Stimulated activated CD4-positive, alpha-beta T cell treated with anti-CD3 and anti-CD28 coated beads, Interleukin-4, amount 100 ng/mL, for 24 hours (primary cell): ENCODE measurements at regions not wholly inside any gene's neighbourhood (a gene's known extent, or its start where the extent isn't known, plus 50 kb on each side); places are given as distances from the start of the nearest gene placed in this dataset.

Experiments
- DNase-seq: peaks from one replicate; pipeline ENCODE4 v3.0.0-alpha.2; 2020

- DNase-seq = no peak
Measured at GRCh38 chr12:59196989-59197388, 276.7 kb upstream of the LRIG3 start.

- DNase-seq = no peak
Measured at GRCh38 chr12:59194794-59195193, 274.5 kb upstream of the LRIG3 start.

DNA sequence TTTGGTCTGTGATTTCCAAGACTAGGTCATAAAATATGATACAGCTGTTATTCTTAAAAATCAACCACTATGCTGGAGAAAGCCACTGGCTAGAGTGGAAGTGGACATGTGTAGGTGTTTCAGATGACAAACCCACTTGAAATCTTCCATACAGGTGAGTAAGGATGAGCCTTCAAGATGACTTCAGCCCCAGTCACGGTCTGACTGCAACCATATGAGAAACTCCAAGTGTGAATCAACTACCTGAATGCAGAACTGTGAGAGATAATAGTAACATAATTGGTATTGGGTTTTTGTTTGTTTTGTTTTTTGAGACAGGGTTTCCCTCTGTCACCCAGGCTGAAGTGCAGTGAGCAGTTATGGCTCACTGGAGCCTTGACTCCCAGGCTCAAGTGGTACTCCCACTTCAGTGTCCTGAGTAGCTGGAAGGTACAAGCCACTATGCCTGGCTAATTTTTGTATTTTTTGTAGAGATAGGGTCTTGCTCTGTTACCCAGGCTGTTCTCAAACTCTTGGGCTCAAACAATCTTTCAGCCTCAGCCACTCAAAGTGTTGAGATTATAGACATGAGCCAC lies 273.3 kb upstream of the LRIG3 start:
- no peak for DNase-seq

GRCh38 chr12:59191372-59191771 lies 271.1 kb upstream of the LRIG3 start:
- DNase-seq = no peak

DNA sequence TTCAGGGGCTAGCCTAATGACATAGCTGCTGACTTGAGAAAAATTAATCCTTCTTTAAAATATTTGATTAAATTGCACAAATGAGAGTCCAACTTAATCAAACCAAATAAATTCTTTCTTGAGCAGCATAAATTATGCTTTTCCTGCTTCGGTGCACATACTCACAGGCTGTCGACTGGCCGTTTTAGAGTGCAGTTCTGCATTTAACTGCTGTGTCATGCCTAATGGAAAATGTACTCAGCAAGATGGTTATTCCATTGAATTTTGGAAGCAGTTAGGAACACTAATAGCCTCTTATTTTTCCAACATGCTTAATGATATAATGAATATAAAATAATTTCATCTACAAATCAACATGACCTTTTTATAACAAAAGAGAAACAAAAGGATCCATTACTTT lies 266.1 kb upstream of the LRIG3 start:
- DNase-seq = no peak

GRCh38 chr12:59185295-59185694 lies 265.0 kb upstream of the LRIG3 start:
- DNase-seq = no peak

GRCh38 chr12:59182658-59183455 lies 262.6 kb upstream of the LRIG3 start:
- no peak for DNase-seq

- peak; percentile 24 for DNase-seq
Measured at GRCh38 chr12:59182191-59182590, 261.9 kb upstream of the LRIG3 start.

DNA sequence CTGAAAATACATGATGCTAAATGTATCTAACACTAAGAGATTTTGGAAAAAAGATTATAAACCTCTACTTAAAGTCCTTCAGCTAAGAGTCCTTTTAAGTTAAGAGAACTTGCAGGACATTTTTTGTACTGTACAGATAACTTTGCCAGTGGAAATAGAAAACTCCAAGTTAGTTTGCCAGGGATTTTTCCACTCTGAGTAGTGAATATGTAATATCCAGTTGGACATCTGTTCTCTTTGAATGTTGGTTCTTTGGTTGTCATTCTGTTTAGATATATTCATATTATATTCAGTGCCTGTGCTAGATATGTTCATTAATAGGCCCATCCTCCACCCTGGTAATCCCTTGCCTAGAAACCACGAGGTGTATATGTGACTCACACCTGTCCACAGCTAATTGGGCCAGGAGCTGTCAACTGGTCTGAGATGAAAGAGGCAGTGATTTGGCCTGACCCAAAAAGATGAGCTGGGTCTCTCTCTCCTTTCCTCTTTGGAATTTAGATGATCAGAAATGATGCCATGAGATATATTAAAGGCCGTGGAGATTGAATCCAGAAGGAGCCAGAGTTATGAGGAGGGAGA lies 261.0 kb upstream of the LRIG3 start:
- DNase-seq = no peak

- no peak for DNase-seq
Measured at GRCh38 chr12:59179231-59179630, 258.9 kb upstream of the LRIG3 start.

DNA sequence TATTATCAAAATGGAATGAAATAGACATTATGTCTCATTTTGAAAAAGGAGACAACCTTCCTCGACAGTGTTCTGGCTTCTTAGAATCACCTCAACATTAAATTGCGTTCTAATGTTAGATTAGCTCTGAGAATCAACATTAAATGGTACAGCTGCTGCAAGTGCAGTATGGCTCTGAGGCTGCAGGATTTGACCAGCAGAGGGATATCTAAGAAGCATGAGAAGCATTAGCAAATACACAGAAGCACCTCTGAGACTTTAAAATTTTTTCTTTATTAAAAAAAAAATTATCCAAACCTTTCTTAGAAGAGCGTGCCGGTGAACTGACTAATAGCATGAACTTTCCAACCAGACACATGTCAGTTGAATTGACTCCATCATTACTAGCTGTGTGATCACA lies 253.4 kb upstream of the LRIG3 start:
- DNase-seq = no peak

- DNase-seq = no peak
Measured at GRCh38 chr12:59168647-59169046, 248.3 kb upstream of the LRIG3 start.

DNA sequence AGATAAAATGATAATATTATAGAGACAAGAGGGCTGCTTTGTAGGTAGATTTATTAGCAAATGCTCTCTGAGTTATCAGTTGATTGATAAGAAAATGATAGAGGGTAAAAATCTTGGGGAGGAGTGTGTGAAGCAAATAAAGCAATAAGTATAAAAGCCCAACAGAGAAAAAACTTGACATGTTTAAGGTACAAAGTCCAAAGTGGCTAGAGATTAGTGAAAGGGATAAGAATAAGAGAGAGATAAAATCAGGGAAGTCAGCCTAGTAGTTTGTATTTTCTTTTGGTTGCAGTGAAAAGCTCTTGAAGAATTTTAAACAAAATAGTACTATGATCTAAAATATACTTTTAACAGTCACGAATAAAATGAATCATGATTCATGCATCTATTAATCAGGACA lies 246.2 kb upstream of the LRIG3 start:
- no peak for DNase-seq

DNA sequence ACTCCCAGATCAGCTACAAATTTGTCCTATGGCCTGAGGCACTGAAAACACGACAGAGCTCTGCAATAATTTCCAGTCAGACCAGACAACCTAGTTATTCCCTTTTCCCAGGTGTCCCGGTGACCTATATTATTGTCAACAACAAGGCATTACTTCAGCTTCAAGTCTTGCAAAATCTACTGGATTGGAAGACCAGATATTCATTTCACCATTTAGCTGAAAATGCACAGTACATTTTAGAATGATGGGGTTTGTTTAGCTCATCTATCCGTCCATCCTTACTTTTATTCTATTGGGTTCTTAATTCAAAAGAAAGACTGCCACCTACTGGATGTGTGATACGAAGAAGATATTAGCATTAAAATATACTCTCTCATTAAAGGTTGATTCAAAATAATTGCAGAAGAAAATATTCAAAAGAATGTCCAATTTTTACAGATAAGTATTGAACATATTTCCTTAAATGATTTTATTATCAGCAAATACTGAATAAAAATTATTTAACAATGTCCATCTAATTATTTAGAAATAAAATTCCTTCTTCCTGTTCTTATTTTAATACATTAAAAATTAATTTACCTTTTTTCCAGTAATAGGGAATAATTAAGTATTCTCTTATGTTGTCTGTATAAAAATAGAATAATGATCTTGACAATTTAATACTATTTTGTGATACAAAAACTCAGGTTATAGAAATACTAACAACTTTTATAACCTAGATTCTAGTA lies 244.9 kb upstream of the LRIG3 start:
- no peak for DNase-seq

DNA sequence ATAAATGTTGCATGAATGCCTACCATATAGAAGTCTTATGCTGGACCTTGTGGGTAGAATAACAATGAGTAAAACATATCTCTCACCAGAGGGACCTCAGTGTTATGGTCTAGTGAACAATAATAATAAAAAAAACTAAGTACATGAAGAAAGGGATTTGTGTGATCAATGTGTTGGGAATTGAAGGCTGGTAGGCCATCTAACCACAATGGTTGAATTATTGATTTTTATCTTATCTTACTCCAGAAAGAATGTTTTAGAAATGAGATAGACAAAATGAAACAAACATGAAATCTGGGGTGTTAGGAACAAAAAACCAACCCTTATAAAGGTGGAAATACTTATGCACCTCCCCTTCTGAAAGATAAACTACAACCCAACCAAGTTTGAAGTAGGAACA lies 243.9 kb upstream of the LRIG3 start:
- DNase-seq = no peak

- DNase-seq = no peak
Measured at GRCh38 chr12:59158681-59159080, 238.4 kb upstream of the LRIG3 start.

DNA sequence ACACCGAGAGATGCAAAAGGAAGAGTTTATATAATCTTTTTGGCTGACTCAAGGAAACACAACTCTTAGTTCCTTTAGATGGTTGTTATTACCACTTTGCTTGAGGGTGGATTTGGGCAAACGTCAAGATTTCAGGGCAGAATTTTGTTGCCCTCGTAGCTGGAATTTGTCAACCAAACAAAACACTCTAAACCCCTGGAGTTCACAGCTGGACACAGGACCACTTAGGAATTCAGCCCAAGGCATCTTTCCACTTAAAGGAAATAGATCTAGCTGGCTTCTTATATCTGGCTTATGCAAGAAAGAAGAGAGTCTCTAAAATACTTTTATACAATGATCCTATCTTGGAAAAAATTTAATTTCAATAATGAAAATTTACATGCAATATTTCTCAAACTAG lies 237.8 kb upstream of the LRIG3 start:
- DNase-seq = no peak

- DNase-seq = no peak
Measured at GRCh38 chr12:59155448-59155847, 235.1 kb upstream of the LRIG3 start.

GRCh38 chr12:59151243-59151642 lies 230.9 kb upstream of the LRIG3 start:
- no peak for DNase-seq

DNA sequence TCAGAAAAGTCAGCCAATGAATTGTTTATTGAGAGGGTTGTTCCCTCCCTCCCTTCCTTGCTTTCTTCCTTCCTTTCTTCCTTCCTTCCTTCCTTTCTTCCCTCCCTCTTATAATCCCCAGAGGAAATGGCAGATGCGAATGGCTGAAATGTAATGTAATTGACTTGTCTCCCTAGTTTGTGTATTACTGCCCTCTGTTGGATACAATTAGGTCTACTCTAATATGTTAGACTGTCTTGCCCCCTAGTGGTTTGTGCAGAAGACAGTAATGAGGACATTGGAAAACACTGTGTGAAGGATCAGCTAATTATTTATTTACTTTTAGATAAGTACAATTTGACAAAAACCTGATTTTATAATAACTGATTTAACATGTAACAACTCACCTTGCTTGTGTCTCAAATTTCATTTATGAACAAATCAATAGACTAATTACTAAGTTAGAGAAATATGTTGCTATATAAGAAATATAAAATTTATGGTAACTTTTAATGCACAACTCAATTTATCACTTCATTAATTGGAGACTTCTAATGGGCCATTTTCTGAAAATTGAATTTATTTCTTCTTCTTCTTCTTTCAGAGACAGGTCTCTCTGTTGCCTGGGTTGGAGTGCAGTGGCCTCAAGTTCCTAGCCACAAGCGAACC lies 229.8 kb upstream of the LRIG3 start:
- DNase-seq = no peak

DNA sequence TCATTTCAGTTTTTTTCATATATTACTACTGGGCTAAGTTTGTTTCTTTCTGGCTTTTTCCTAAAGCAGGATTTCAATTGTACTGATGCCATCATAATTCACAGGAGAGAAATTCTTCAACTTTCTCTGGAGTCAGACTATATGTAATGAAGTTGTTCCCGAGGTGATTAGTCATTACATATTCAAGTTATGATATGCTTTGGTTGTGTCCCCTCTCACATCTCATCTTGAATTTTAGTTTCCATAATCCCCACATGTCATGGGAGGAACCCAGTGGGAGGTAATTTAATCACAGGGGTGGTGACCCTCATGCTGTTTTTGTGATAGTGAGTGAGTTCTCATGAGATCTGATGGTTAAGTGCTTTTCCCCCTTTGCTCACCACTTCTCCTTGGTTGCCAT lies 227.5 kb upstream of the LRIG3 start:
- DNase-seq = no peak

GRCh38 chr12:59142183-59142790 lies 222.0 kb upstream of the LRIG3 start:
- DNase-seq = no peak

- DNase-seq = no peak
Measured at GRCh38 chr12:59134750-59135149, 214.4 kb upstream of the LRIG3 start.
